SK-N-SH treated with all-trans-retinoic acid at 6 μM for 48 hours (cell line): ENCODE measurements at regions not wholly inside any gene's neighbourhood (a gene's known extent, or its start where the extent isn't known, plus 50 kb on each side); places are given as distances from the start of the nearest gene placed in this dataset.
"Not testable (repeated sequence)": the region's sequence is repeated elsewhere in the genome, so short reads cannot be mapped to it uniquely, and the experiment has no call there.

Source experiments
- ATAC-seq: fragments of 200-7000 bp; cut with Tn5 transposase; 3 replicates; pipeline ENCODE4 v1.9.1; 2020; ENCODE audit warnings: mild to moderate bottlenecking, moderate library complexity
- ARNTL ChIP-seq: fragments of 450-650 bp; formaldehyde crosslinking; IDR thresholded peaks from 2 replicates; pipeline ENCODE4 v1.5.0; 2020; ENCODE audit warnings: low read depth, mild to moderate bottlenecking, moderate library complexity, borderline replicate concordance
- BACH2 ChIP-seq: fragments of 250-450 bp; sonication (Bioruptor Pico); IDR thresholded peaks from 2 replicates; pipeline ENCODE4 v1.9.0; 2021; ENCODE audit warnings: mild to moderate bottlenecking, borderline replicate concordance
- CREB5 ChIP-seq: fragments of 250-450 bp; sonication (Bioruptor Pico); IDR thresholded peaks from 2 replicates; pipeline ENCODE4 v1.5.1; 2020; ENCODE audit warnings: low read depth, mild to moderate bottlenecking, moderate library complexity
- CSDC2 ChIP-seq: fragments of 250-450 bp; sonication (Bioruptor Pico); IDR thresholded peaks from 2 replicates; pipeline ENCODE4 v1.5.0; 2020; ENCODE audit warnings: mild to moderate bottlenecking, moderate library complexity
- CSRNP3 ChIP-seq: fragments of 250-450 bp; sonication (Bioruptor Pico); IDR thresholded peaks from 2 replicates; pipeline ENCODE4 v1.5.1; 2021; ENCODE audit warnings: mild to moderate bottlenecking, moderate library complexity
- ESRRG ChIP-seq: fragments of 250-450 bp; sonication (Bioruptor Pico); IDR thresholded peaks from 2 replicates; pipeline ENCODE4 v1.6.1; 2021; ENCODE audit warnings: mild to moderate bottlenecking
- GLIS3 ChIP-seq: fragments of 250-450 bp; sonication (Bioruptor Pico); IDR thresholded peaks from 2 replicates; pipeline ENCODE4 v1.5.0; 2020; ENCODE audit warnings: mild to moderate bottlenecking, moderate library complexity
- ISL1 ChIP-seq: fragments of 250-450 bp; sonication (Bioruptor Pico); IDR thresholded peaks from 2 replicates; pipeline ENCODE4 v2.1.2; 2022; ENCODE audit warnings: mild to moderate bottlenecking, moderate library complexity
- OSR1 ChIP-seq: fragments of 250-450 bp; sonication (Bioruptor Pico); IDR thresholded peaks from 2 replicates; pipeline ENCODE4 v1.8.0; 2022; ENCODE audit warnings: moderate library complexity, mild to moderate bottlenecking, inconsistent platforms
- PATZ1 ChIP-seq: fragments of 250-450 bp; sonication (Bioruptor Pico); IDR thresholded peaks from 2 replicates; pipeline ENCODE4 v1.8.0; 2020; ENCODE audit warnings: mild to moderate bottlenecking, moderate library complexity, borderline replicate concordance
- POU6F1 ChIP-seq: fragments of 250-450 bp; sonication (Bioruptor Pico); IDR thresholded peaks from 2 replicates; pipeline ENCODE4 v1.8.0; 2021; ENCODE audit warnings: low read depth, mild to moderate bottlenecking, moderate library complexity, borderline replicate concordance
- PPARA ChIP-seq: fragments of 250-450 bp; sonication (Bioruptor Pico); IDR thresholded peaks from 2 replicates; pipeline ENCODE4 v1.5.0; 2020; ENCODE audit warnings: mild to moderate bottlenecking, borderline replicate concordance
- RARB ChIP-seq: fragments of 250-450 bp; sonication (Bioruptor Pico); IDR thresholded peaks from 2 replicates; pipeline ENCODE4 v1.8.0; 2021; ENCODE audit warnings: mild to moderate bottlenecking, moderate library complexity
- TOX ChIP-seq: fragments of 250-450 bp; sonication (Bioruptor Pico); IDR thresholded peaks from 2 replicates; pipeline ENCODE4 v1.8.0; 2021; ENCODE audit warnings: mild to moderate bottlenecking, moderate library complexity, borderline replicate concordance
- TSHZ2 ChIP-seq: fragments of 250-450 bp; sonication (Bioruptor Pico); IDR thresholded peaks from 2 replicates; pipeline ENCODE4 v1.5.0; 2020; ENCODE audit warnings: mild to moderate bottlenecking, moderate library complexity
- ZC3H10 ChIP-seq: fragments of 250-450 bp; sonication (Bioruptor Pico); IDR thresholded peaks from 2 replicates; pipeline ENCODE4 v1.5.1; 2021; ENCODE audit warnings: mild to moderate bottlenecking, moderate library complexity
- ZFP3 ChIP-seq: fragments of 250-450 bp; sonication (Bioruptor Pico); IDR thresholded peaks from 2 replicates; pipeline ENCODE4 v1.5.0; 2020; ENCODE audit warnings: mild to moderate bottlenecking, moderate library complexity
- ZNF565 ChIP-seq: fragments of 450-650 bp; formaldehyde crosslinking; conservative IDR thresholded peaks from 2 replicates; pipeline ENCODE4 v1.5.0; 2020; ENCODE audit warnings: low read depth, mild to moderate bottlenecking, moderate library complexity
- ZNF70 ChIP-seq: fragments of 450-650 bp; formaldehyde crosslinking; IDR thresholded peaks from 2 replicates; pipeline ENCODE4 v1.5.0; 2020; ENCODE audit warnings: mild to moderate bottlenecking, moderate library complexity
- ZNF8 ChIP-seq: fragments of 450-650 bp; formaldehyde crosslinking; IDR thresholded peaks from 2 replicates; pipeline ENCODE4 v1.5.0; 2020; ENCODE audit warnings: mild to moderate bottlenecking, moderate library complexity

- ATAC-seq: no peak
- TF ChIP-seq CREB5 (CRISPR knock-in tag) (no peak), PPARA (CRISPR knock-in tag) (no peak), TSHZ2 (CRISPR knock-in tag) (no peak), GLIS3 (CRISPR knock-in tag) (no peak), CSRNP3 (no peak), ZC3H10 (CRISPR knock-in tag) (no peak), RARB (CRISPR knock-in tag) (no peak), TOX (no peak), ZNF8 (CRISPR knock-in tag) (no peak), ZNF70 (CRISPR knock-in tag) (no peak), ISL1 (CRISPR knock-in tag) (no peak), ESRRG (CRISPR knock-in tag) (no peak), PATZ1 (CRISPR knock-in tag) (no peak), BACH2 (CRISPR knock-in tag) (no peak), CSDC2 (no peak), ZNF565 (CRISPR knock-in tag) (no peak), OSR1 (CRISPR knock-in tag) (no peak), ZFP3 (CRISPR knock-in tag) (no peak)
Observed at GRCh38 chr13:75178436-75178835, 303.5 kb downstream of the TBC1D4 start.

GRCh38 chr13:75175575-75175974 lies 306.4 kb downstream of the TBC1D4 start:
- no peak for ATAC-seq
- TF ChIP-seq BACH2 (CRISPR knock-in tag) (no peak), ZNF565 (CRISPR knock-in tag) (no peak), CSDC2 (no peak), POU6F1 (CRISPR knock-in tag) (no peak), ISL1 (CRISPR knock-in tag) (no peak), ARNTL (CRISPR knock-in tag) (no peak), CSRNP3 (no peak)

DNA sequence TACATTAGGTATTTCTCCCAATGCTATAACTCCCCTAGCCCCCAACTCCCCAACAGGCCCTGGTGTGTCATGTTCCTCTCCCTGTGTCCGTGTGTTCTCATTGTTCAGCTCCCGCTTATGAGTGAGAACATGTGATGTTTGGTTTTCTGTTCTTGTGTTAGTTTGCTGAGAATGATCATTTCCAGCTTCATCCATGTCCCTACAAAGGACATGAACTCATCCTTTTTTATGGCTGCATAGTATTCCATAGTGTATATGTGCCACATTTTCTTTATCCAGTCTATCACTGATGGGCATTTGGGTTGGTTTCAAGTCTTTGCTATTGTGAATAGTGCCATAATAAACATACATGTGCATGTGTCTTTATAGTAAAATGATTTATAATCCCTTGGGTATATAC lies 306.9 kb downstream of the TBC1D4 start:
- not testable (repeated sequence) for ATAC-seq
